Neural progenitor cell (in vitro differentiated cells): ENCODE measurements at regions not wholly inside any gene's neighbourhood (a gene's known extent, or its start where the extent isn't known, plus 50 kb on each side); places are given as distances from the start of the nearest gene placed in this dataset.

Experiments
- DNase-seq: peaks from one replicate; pipeline ENCODE4 v3.0.0-alpha.2; 2016; ENCODE audit warnings: low spot score
- H2AFZ ChIP-seq: fragments of 200-600 bp; sonication (generic); replicated peaks from 2 replicates; pipeline ENCODE4 v1.6.1; 2016; ENCODE audit warnings: antibody characterized with exemption
- H3F3A ChIP-seq: fragments of 200-600 bp; sonication (generic); 2 replicates; pipeline ENCODE4 v1.6.1; 2016; ENCODE audit warnings: antibody characterized with exemption, low read depth
- H3K27ac ChIP-seq: fragments of 200-600 bp; sonication (generic); 2 replicates; pipeline ENCODE4 v1.5.1; 2016; ENCODE audit warnings: mild to moderate bottlenecking
- H3K27me3 ChIP-seq: fragments of 200-600 bp; sonication (generic); 2 replicates; pipeline ENCODE4 v1.6.1; 2016; ENCODE audit warnings: mild to moderate bottlenecking, moderate library complexity
- H3K36me3 ChIP-seq: fragments of 200-600 bp; sonication (generic); 2 replicates; pipeline ENCODE4 v1.5.1; 2016
- H3K4me1 ChIP-seq: fragments of 200-600 bp; sonication (generic); 2 replicates; pipeline ENCODE4 v1.6.1; 2016; ENCODE audit warnings: mixed run types
- H3K4me2 ChIP-seq: fragments of 200-600 bp; sonication (generic); 2 replicates; pipeline ENCODE4 v1.6.1; 2016
- H3K4me3 ChIP-seq: fragments of 200-600 bp; sonication (generic); 2 replicates; pipeline ENCODE4 v1.5.1; 2016
- H3K79me2 ChIP-seq: fragments of 200-600 bp; sonication (generic); 2 replicates; pipeline ENCODE4 v1.6.1; 2016; ENCODE audit warnings: low read depth
- H3K9ac ChIP-seq: fragments of 200-600 bp; sonication (generic); 2 replicates; pipeline ENCODE4 v1.6.1; 2016
- H3K9me3 ChIP-seq: fragments of 200-600 bp; sonication (generic); 2 replicates; pipeline ENCODE4 v1.5.1; 2016; ENCODE audit warnings: low read depth
- H4K20me1 ChIP-seq: fragments of 200-600 bp; sonication (generic); 2 replicates; pipeline ENCODE4 v1.6.1; 2016; ENCODE audit warnings: low read depth
- H3K27ac Mint-ChIP-seq: 3 replicates; pipeline ENCODE4 v1.8.0; 2021; ENCODE audit warnings: mixed read lengths
- H3K27me3 Mint-ChIP-seq: 2 replicates; pipeline ENCODE4 v1.8.0; 2022; ENCODE audit warnings: low read depth, mild to moderate bottlenecking, inconsistent platforms, moderate library complexity, mixed read lengths; ENCODE audit not compliant: insufficient read depth
- H3K36me3 Mint-ChIP-seq: 3 replicates; pipeline ENCODE4 v1.8.0; 2021; ENCODE audit warnings: mixed read lengths
- H3K4me1 Mint-ChIP-seq: 3 replicates; pipeline ENCODE4 v1.8.0; 2021; ENCODE audit warnings: mixed read lengths
- H3K4me3 Mint-ChIP-seq: 3 replicates; pipeline ENCODE4 v1.8.0; 2021; ENCODE audit warnings: mild to moderate bottlenecking, moderate library complexity, mixed read lengths
- H3K9me3 Mint-ChIP-seq: 3 replicates; pipeline ENCODE4 v1.8.0; 2020; ENCODE audit warnings: mixed read lengths
- EZH2 ChIP-seq: fragments of 200-600 bp; sonication (generic); IDR thresholded peaks from 2 replicates; pipeline ENCODE4 v1.6.1; 2017; ENCODE audit warnings: antibody characterized with exemption, mild to moderate bottlenecking, moderate library complexity
- EZH2phosphoT487 ChIP-seq: fragments of 200-600 bp; sonication (generic); IDR thresholded peaks from 2 replicates; pipeline ENCODE4 v1.6.1; 2017; ENCODE audit warnings: antibody characterized with exemption
- TF ChIP-seq, protein P1 (sequence below): fragments of 200-600 bp; sonication (generic); IDR thresholded peaks from 2 replicates; pipeline ENCODE4 v1.5.1; 2017; ENCODE audit warnings: antibody characterized with exemption, mild to moderate bottlenecking

- Histone ChIP-seq H4K20me1 (no peaks in the 10 kb centered on the region), H3K4me3 (no peak overlapping the region), H3K9me3 (no peaks in the 10 kb centered on the region), H3K36me3 (no peaks in the 10 kb centered on the region), H3K9ac (no peak overlapping the region), H2AFZ (no peak overlapping the region), H3K79me2 (no peaks in the 10 kb centered on the region), H3K4me1 (no peaks in the 10 kb centered on the region), H3K4me2 (no peak overlapping the region), H3K27ac (no peak overlapping the region), H3F3A (no peaks in the 10 kb centered on the region), H3K27me3 (no peaks in the 10 kb centered on the region)
- Mint-ChIP-seq H3K27ac (no peak overlapping the region), H3K27me3 (no peaks in the 10 kb centered on the region), H3K4me3 (no peak overlapping the region), H3K4me1 (no peaks in the 10 kb centered on the region), H3K9me3 (peaks cover 4% of the 10 kb centered on the region), H3K36me3 (no peaks in the 10 kb centered on the region)
- TF ChIP-seq EZH2 (no peak), EZH2phosphoT487 (no peak)
- TF ChIP-seq, protein P1, sequence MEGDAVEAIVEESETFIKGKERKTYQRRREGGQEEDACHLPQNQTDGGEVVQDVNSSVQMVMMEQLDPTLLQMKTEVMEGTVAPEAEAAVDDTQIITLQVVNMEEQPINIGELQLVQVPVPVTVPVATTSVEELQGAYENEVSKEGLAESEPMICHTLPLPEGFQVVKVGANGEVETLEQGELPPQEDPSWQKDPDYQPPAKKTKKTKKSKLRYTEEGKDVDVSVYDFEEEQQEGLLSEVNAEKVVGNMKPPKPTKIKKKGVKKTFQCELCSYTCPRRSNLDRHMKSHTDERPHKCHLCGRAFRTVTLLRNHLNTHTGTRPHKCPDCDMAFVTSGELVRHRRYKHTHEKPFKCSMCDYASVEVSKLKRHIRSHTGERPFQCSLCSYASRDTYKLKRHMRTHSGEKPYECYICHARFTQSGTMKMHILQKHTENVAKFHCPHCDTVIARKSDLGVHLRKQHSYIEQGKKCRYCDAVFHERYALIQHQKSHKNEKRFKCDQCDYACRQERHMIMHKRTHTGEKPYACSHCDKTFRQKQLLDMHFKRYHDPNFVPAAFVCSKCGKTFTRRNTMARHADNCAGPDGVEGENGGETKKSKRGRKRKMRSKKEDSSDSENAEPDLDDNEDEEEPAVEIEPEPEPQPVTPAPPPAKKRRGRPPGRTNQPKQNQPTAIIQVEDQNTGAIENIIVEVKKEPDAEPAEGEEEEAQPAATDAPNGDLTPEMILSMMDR: no peak
- DNase-seq: no peak
Observed at GRCh38 chr3:70546679-70547078, 234.2 kb upstream of the MDFIC2 start.

DNA sequence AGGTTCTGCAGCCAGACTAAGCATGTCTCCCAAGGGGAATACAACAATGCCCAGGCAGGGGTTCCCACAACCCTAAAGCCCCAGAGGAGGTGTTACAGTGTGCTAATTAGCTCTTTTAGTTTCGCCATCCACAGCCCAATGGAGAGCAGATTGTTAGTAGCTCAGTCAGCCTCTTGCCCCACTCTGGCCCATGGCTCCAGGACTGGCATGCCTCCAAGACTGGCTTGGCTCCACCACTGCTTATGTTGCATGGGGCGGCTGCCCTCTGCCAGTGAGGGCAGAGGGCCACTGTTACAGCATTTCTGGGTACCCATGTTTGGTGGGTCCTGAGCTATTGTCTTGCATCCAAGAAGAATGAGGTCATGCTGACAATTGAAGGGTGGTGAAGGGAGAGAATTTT is 231.1 kb upstream of the MDFIC2 start:
- Mint-ChIP-seq H3K27me3 (peaks cover 6% of the 10 kb centered on the region), H3K4me1 (no peaks in the 10 kb centered on the region)

DNA sequence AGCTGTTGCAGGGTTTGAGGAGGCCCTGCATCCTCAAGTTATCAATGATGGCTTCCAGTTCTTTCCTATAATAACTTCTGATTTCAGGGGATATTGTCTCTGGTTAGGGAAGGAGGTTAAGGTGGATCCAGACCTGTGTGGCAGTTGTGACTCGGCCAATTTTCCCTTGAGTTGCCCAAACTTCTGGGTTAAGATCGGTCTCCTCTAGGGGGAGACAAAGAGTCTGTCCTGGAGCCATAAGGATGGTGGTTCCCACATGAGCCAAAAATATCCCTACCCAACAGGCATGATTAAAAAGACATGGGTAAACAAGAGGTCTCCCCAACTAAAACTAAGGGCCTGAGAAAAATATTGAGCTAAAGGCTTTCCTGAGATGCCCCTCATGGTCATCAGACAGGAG is 227.5 kb upstream of the MDFIC2 start:
- H3K27ac ChIP-seq: no peak overlapping the region
- no peaks in the 10 kb centered on the region for H3F3A ChIP-seq
- no peak for DNase-seq
- H3K4me1 Mint-ChIP-seq: peaks cover 2% of the 10 kb centered on the region
- H3K27me3 ChIP-seq: no peaks in the 10 kb centered on the region
- H3K4me2 ChIP-seq: no peak overlapping the region
- H3K36me3 Mint-ChIP-seq: no peaks in the 10 kb centered on the region
- H3K27ac Mint-ChIP-seq: no peak overlapping the region
- H3K36me3 ChIP-seq: no peaks in the 10 kb centered on the region
- H3K9me3 ChIP-seq: no peaks in the 10 kb centered on the region
- TF ChIP-seq, protein P1: peak; percentile 30
- TF ChIP-seq EZH2phosphoT487: no peak
- TF ChIP-seq EZH2: no peak
- H2AFZ ChIP-seq: no peak overlapping the region
- no peaks in the 10 kb centered on the region for H3K9me3 Mint-ChIP-seq
- H3K4me3 Mint-ChIP-seq: no peak overlapping the region
- no peak overlapping the region for H3K9ac ChIP-seq
- no peaks in the 10 kb centered on the region for H3K79me2 ChIP-seq
- no peak overlapping the region for H3K4me3 ChIP-seq
- H4K20me1 ChIP-seq: no peaks in the 10 kb centered on the region
- H3K27me3 Mint-ChIP-seq: peaks cover 6% of the 10 kb centered on the region
- no peaks in the 10 kb centered on the region for H3K4me1 ChIP-seq

More for the DNA sequence above, 231.1 kb upstream of the MDFIC2 start:
- no peaks in the 10 kb centered on the region for H3K9me3 ChIP-seq
- no peak overlapping the region for H3K4me2 ChIP-seq
- H3K9me3 Mint-ChIP-seq: no peaks in the 10 kb centered on the region
- H3K36me3 Mint-ChIP-seq: no peaks in the 10 kb centered on the region
- H3K27me3 ChIP-seq: no peaks in the 10 kb centered on the region
- no peak overlapping the region for H3K4me3 Mint-ChIP-seq
- H3K79me2 ChIP-seq: no peaks in the 10 kb centered on the region
- no peaks in the 10 kb centered on the region for H3K4me1 ChIP-seq
- TF ChIP-seq, protein P1: no peak
- TF ChIP-seq EZH2phosphoT487 (no peak), EZH2 (no peak)
- no peak overlapping the region for H2AFZ ChIP-seq
- no peaks in the 10 kb centered on the region for H3F3A ChIP-seq
- no peak overlapping the region for H3K4me3 ChIP-seq
- DNase-seq: peak; percentile 8
- no peaks in the 10 kb centered on the region for H4K20me1 ChIP-seq
- no peak overlapping the region for H3K9ac ChIP-seq
- no peak overlapping the region for H3K27ac Mint-ChIP-seq
- H3K36me3 ChIP-seq: no peaks in the 10 kb centered on the region
- H3K27ac ChIP-seq: no peak overlapping the region
